ENCODE measurements at regions not wholly inside any gene's neighbourhood (a gene's known extent, or its start where the extent isn't known, plus 50 kb on each side); places are given as distances from the start of the nearest gene placed in this dataset.
A peak's percentile ranks its signal among the peaks of the same experiment; 100 is the strongest.
"Not testable (repeated sequence)": the region's sequence is repeated elsewhere in the genome, so short reads cannot be mapped to it uniquely, and the experiment has no call there.

GRCh38 chr4:141328560-141329173 is 108.0 kb downstream of the ZNF330 start:
- no peaks in the 10 kb centered on the region for H3K27me3 ChIP-seq
- peaks cover 0 to 5% (median 0%) of the 10 kb centered on the region in 3 donors for H3K4me1 ChIP-seq
- peak overlapping the region in 1 of 4 donors; percentile 42 for H3K27ac ChIP-seq
- 92 to 97% methylated on average over 6 of the region's 6 CpGs for WGBS, 2 donors (ENCODE audit: low coverage in 1 of 2)
- no peak overlapping the region for H3K4me3 ChIP-seq
- no peak for TF ChIP-seq CTCF (IDR thresholded peaks at IDR 0.05)
- no peak for TF ChIP-seq POLR2A (IDR thresholded peaks at IDR 0.05)
- no peak for ATAC-seq
- no peaks in the 10 kb centered on the region for H3K9me3 ChIP-seq
- no peaks in the 10 kb centered on the region for H3K36me3 ChIP-seq

GRCh38 chr4:141329174-141329569 is 108.5 kb downstream of the ZNF330 start:
- peaks cover 0 to 9% (median 0%) of the 10 kb centered on the region in 3 donors for H3K4me1 ChIP-seq
- H3K4me3 ChIP-seq, result no peak overlapping the region
- peak; percentile 81 for ATAC-seq
- H3K27ac ChIP-seq, result peak overlapping the region in 1 of 4 donors; percentile 42
- WGBS, 2 donors (ENCODE audit: low coverage in 1 of 2), result 54 to 58% methylated on average over 3 of the region's 3 CpGs
- no peaks in the 10 kb centered on the region for H3K9me3 ChIP-seq
- TF ChIP-seq POLR2AphosphoS5 (IDR thresholded peaks at IDR 0.05) (peak; percentile 21), EP300 (IDR thresholded peaks at IDR 0.05) (no peak), POLR2A (IDR thresholded peaks at IDR 0.05) (no peak), CTCF (IDR thresholded peaks at IDR 0.05) (no peak)
- H3K36me3 ChIP-seq, result no peaks in the 10 kb centered on the region
- no peaks in the 10 kb centered on the region for H3K27me3 ChIP-seq

- no peak overlapping the region for H3K4me3 ChIP-seq
- ATAC-seq, result no peak
- no peaks in the 10 kb centered on the region for H3K27me3 ChIP-seq
- no peaks in the 10 kb centered on the region for H3K36me3 ChIP-seq
- TF ChIP-seq EP300 (IDR thresholded peaks at IDR 0.05), result no peak
- no peak for TF ChIP-seq CTCF (IDR thresholded peaks at IDR 0.05)
- TF ChIP-seq POLR2AphosphoS5 (IDR thresholded peaks at IDR 0.05), result no peak
- TF ChIP-seq POLR2A (IDR thresholded peaks at IDR 0.05), result no peak
- H3K27ac ChIP-seq, result no peak overlapping the region
- H3K4me1 ChIP-seq, result peaks cover 0 to 11% (median 0%) of the 10 kb centered on the region in 3 donors
- 86 to 94% methylated on average over 1 of the region's 1 CpG for WGBS, 2 donors (ENCODE audit: low coverage in 1 of 2)
- H3K9me3 ChIP-seq, result no peaks in the 10 kb centered on the region
Observed at GRCh38 chr4:141330616-141331015, 109.9 kb downstream of the ZNF330 start.

- no peak for ATAC-seq
- peak overlapping the region in 2 of 4 donors; percentile 50 to 84 for H3K27ac ChIP-seq
- WGBS, 2 donors (ENCODE audit: low coverage in 1 of 2), result 93 to 97% methylated on average over 11 to 12 of the region's 14 CpGs
Observed at GRCh38 chr4:141331534-141332358, 111.1 kb downstream of the ZNF330 start.

GRCh38 chr4:141332359-141333181 is 111.9 kb downstream of the ZNF330 start:
- H3K36me3 ChIP-seq, H3K9me3 ChIP-seq, ATAC-seq, H3K27me3 ChIP-seq: not testable (repeated sequence)
- peak overlapping the region in 3 of 4 donors; percentile 50 to 84 (median 72) for H3K27ac ChIP-seq
- peaks cover 0 to 11% (median 0%) of the 10 kb centered on the region in 3 donors for H3K4me1 ChIP-seq
- 78 to 89% methylated on average over 3 to 8 of the region's 33 CpGs for whole genome bisulfite sequencing, 2 donors (ENCODE audit: low coverage in 1 of 2)
- H3K4me3 ChIP-seq, result peak overlapping the region; percentile 49 to 51

More at GRCh38 chr4:141331534-141332358, 111.1 kb downstream of the ZNF330 start:
- TF ChIP-seq POLR2A (IDR thresholded peaks at IDR 0.05) (no peak), POLR2AphosphoS5 (IDR thresholded peaks at IDR 0.05) (no peak), CTCF (IDR thresholded peaks at IDR 0.05) (no peak), EP300 (IDR thresholded peaks at IDR 0.05) (no peak)
- H3K27me3 ChIP-seq, result no peaks in the 10 kb centered on the region
- peaks cover 0 to 11% (median 0%) of the 10 kb centered on the region in 3 donors for H3K4me1 ChIP-seq
- H3K36me3 ChIP-seq, result no peaks in the 10 kb centered on the region
- peak overlapping the region in 1 of 2 donors; percentile 49 for H3K4me3 ChIP-seq
- H3K9me3 ChIP-seq, result no peaks in the 10 kb centered on the region

All from gastroesophageal sphincter (tissue), 4 donors.